ENCODE measurements at regions not wholly inside any gene's neighbourhood (a gene's known extent, or its start where the extent isn't known, plus 50 kb on each side); places are given as distances from the start of the nearest gene placed in this dataset.

DNA sequence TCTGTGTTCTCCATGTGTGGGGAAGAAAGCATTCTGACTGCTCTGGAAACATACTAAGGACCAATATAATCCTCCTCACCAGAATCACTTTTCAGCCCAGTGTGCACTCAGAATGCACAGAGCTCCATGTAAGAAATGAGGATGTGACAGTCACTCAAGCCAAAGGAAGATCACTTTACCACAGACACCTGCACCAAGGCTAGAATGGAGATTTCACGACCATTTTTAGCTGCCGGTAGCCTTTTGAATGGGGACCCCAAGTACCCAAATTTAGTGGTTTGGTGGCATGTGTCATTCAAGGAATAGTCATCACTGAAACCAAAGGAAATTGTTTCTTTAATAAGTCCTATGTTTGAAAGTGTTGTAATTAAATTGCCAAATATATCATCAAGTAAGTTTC, 613.2 kb upstream of the ACVR2A start:
- H3K27me3 ChIP-seq (ENCODE audit: control insufficient read depth, insufficient read depth, low read length) = no peaks in the 10 kb centered on the region
- no TSS peak for BruUV-seq (replicated peaks)
- H3K9me3 ChIP-seq (ENCODE audit: control insufficient read depth, insufficient read depth, low read depth, low read length) = no peaks in the 10 kb centered on the region
- DNase-seq (ENCODE audit: low read depth, low spot score) (no peak), ATAC-seq (no peak)
- in situ Hi-C loops (cut with HindIII; ENCODE audit: low pct_unique_long_range_greater_than_20kb, low sequenced_read_pairs) (no loop called here), intact Hi-C loops (cut with micrococcal nuclease; ENCODE audit: unreplicated experiment) (no loop called here)
- CTCF ChIA-PET = no interaction called here
- no peaks in the 10 kb centered on the region for H3K36me3 ChIP-seq (ENCODE audit: control insufficient read depth, insufficient read depth, low read length)
- TF ChIP-seq SIN3A (IDR thresholded peaks at IDR 0.05; ENCODE audit: borderline replicate concordance, insufficient read depth, low read depth, low read length) = no peak
- TF ChIP-seq, protein P1, sequence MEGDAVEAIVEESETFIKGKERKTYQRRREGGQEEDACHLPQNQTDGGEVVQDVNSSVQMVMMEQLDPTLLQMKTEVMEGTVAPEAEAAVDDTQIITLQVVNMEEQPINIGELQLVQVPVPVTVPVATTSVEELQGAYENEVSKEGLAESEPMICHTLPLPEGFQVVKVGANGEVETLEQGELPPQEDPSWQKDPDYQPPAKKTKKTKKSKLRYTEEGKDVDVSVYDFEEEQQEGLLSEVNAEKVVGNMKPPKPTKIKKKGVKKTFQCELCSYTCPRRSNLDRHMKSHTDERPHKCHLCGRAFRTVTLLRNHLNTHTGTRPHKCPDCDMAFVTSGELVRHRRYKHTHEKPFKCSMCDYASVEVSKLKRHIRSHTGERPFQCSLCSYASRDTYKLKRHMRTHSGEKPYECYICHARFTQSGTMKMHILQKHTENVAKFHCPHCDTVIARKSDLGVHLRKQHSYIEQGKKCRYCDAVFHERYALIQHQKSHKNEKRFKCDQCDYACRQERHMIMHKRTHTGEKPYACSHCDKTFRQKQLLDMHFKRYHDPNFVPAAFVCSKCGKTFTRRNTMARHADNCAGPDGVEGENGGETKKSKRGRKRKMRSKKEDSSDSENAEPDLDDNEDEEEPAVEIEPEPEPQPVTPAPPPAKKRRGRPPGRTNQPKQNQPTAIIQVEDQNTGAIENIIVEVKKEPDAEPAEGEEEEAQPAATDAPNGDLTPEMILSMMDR (IDR thresholded peaks at IDR 0.05) = no peak
- TF ChIP-seq TCF7L2 (IDR thresholded peaks at IDR 0.05; ENCODE audit: low read depth, low read length) = no peak
- TF ChIP-seq POLR2AphosphoS5 (IDR thresholded peaks at IDR 0.05; ENCODE audit: low read depth, low read length) = no peak
- TF ChIP-seq, protein P2, sequence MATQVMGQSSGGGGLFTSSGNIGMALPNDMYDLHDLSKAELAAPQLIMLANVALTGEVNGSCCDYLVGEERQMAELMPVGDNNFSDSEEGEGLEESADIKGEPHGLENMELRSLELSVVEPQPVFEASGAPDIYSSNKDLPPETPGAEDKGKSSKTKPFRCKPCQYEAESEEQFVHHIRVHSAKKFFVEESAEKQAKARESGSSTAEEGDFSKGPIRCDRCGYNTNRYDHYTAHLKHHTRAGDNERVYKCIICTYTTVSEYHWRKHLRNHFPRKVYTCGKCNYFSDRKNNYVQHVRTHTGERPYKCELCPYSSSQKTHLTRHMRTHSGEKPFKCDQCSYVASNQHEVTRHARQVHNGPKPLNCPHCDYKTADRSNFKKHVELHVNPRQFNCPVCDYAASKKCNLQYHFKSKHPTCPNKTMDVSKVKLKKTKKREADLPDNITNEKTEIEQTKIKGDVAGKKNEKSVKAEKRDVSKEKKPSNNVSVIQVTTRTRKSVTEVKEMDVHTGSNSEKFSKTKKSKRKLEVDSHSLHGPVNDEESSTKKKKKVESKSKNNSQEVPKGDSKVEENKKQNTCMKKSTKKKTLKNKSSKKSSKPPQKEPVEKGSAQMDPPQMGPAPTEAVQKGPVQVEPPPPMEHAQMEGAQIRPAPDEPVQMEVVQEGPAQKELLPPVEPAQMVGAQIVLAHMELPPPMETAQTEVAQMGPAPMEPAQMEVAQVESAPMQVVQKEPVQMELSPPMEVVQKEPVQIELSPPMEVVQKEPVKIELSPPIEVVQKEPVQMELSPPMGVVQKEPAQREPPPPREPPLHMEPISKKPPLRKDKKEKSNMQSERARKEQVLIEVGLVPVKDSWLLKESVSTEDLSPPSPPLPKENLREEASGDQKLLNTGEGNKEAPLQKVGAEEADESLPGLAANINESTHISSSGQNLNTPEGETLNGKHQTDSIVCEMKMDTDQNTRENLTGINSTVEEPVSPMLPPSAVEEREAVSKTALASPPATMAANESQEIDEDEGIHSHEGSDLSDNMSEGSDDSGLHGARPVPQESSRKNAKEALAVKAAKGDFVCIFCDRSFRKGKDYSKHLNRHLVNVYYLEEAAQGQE (IDR thresholded peaks at IDR 0.05; ENCODE audit: insufficient read depth in 1 of 2, low read depth in 2 of 2, low read length in 1 of 2) = no peak
- no peak overlapping the region for H3K4me3 ChIP-seq (ENCODE audit: low read depth in 2 of 2, low read length in 2 of 2)
- POLR2A ChIA-PET = no interaction called here
- H3K4me1 ChIP-seq (ENCODE audit: control insufficient read depth, insufficient read depth, low read length) = no peaks in the 10 kb centered on the region
- H3K27ac ChIP-seq (ENCODE audit: low read length) = no peak overlapping the region

DNA sequence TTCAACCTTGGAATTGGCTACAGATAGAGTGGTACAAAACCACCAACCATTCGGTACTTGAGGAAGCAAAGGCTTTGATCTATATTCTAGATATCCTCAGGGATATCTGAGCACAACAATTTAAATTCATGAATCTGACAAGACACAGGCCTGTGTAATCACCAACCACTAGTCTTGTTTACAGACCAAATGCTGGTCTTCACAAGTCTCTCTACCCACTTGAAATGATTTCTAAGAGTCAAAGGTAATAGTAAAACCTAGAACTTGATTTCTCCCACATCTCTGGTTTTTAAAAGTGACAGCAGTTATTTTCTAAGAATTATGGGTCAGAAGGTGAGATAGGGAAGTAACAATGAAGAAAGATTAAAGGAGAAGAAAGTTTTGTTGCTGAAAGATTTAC, 613.7 kb upstream of the ACVR2A start:
- no peak overlapping the region for H3K27ac ChIP-seq (ENCODE audit: low read length)
- ATAC-seq (no peak), DNase-seq (ENCODE audit: low read depth, low spot score) (no peak)
- H3K36me3 ChIP-seq (ENCODE audit: control insufficient read depth, insufficient read depth, low read length) = no peaks in the 10 kb centered on the region
- H3K4me1 ChIP-seq (ENCODE audit: control insufficient read depth, insufficient read depth, low read length) = no peaks in the 10 kb centered on the region
- CTCF ChIA-PET = no interaction called here
- H3K27me3 ChIP-seq (ENCODE audit: control insufficient read depth, insufficient read depth, low read length) = no peaks in the 10 kb centered on the region
- POLR2A ChIA-PET = no interaction called here
- no peaks in the 10 kb centered on the region for H3K9me3 ChIP-seq (ENCODE audit: control insufficient read depth, insufficient read depth, low read depth, low read length)
- TF ChIP-seq POLR2AphosphoS5 (IDR thresholded peaks at IDR 0.05; ENCODE audit: low read depth, low read length) (no peak), TCF7L2 (IDR thresholded peaks at IDR 0.05; ENCODE audit: low read depth, low read length) (no peak), SIN3A (IDR thresholded peaks at IDR 0.05; ENCODE audit: borderline replicate concordance, insufficient read depth, low read depth, low read length) (no peak)
- TF ChIP-seq, protein P2 (IDR thresholded peaks at IDR 0.05; ENCODE audit: insufficient read depth in 1 of 2, low read depth in 2 of 2, low read length in 1 of 2) = no peak
- TF ChIP-seq, protein P1 (IDR thresholded peaks at IDR 0.05) = no peak
- in situ Hi-C loops (cut with HindIII; ENCODE audit: low pct_unique_long_range_greater_than_20kb, low sequenced_read_pairs) = no loop called here
- BruUV-seq (replicated peaks) = no TSS peak
- no peak overlapping the region for H3K4me3 ChIP-seq (ENCODE audit: low read depth in 2 of 2, low read length in 2 of 2)
- intact Hi-C loops (cut with micrococcal nuclease; ENCODE audit: unreplicated experiment) = no loop called here
